ENCODE measurements at regions not wholly inside any gene's neighbourhood (a gene's known extent, or its start where the extent isn't known, plus 50 kb on each side); places are given as distances from the start of the nearest gene placed in this dataset.
"Not testable (repeated sequence)": the region's sequence is repeated elsewhere in the genome, so short reads cannot be mapped to it uniquely, and the experiment has no call there.

DNA sequence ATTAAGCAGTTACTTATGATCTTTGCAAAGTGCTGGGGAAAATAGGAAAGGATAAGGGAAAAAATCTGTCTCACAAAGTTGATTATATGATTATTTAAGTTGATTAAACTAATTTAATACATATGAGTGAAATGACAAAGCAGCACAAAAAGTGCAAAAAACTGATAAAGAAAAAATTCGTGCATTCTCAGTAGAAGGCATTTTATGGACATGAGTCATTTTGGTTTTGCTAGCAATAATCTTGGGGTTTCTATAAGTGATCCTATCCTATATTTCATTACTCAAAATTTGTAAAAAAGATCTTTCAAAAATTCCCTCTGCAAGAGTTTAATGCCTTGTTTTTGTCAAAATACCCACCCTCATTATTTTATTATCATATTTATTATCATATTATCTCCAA is 224.2 kb upstream of the ANXA10 start:
- no peak for TF ChIP-seq POLR2A (IDR thresholded peaks at IDR 0.05)
- TF ChIP-seq EP300 (IDR thresholded peaks at IDR 0.05): no peak
- no peak for TF ChIP-seq POLR2AphosphoS5 (IDR thresholded peaks at IDR 0.05)
- TF ChIP-seq CTCF (IDR thresholded peaks at IDR 0.05): no peak
- Histone ChIP-seq H3K4me1 (no peaks in the 10 kb centered on the region), H3K9me3 (no peaks in the 10 kb centered on the region), H3K36me3 (no peaks in the 10 kb centered on the region), H3K4me3 (no peak overlapping the region), H3K27me3 (no peaks in the 10 kb centered on the region), H3K27ac (no peak overlapping the region)
- no peak for DNase-seq (ENCODE audit: low spot score in 2 of 2)
- WGBS: 49% methylated on average over 1 of the region's 1 CpG

DNA sequence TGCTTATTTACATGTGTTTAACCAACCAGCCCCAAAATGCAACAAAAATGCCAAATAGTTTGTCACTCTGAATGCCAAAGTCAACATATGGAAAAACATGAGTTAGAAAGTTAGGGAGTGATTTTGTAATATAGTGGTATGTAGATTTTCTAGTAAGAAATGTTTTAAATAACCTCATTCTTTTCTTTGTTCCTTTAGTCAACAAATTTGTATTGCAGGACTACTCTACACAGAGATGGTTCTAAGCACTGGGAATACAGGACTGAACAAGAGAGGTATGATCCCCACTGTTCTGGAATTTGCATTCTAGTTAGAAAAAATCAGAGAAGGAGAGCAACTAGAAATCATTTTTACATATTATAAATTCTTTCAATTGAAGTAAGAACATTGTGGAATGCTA is 218.8 kb upstream of the ANXA10 start:
- Histone ChIP-seq H3K27me3 (no peaks in the 10 kb centered on the region), H3K27ac (no peak overlapping the region), H3K4me1 (no peaks in the 10 kb centered on the region), H3K36me3 (no peaks in the 10 kb centered on the region), H3K9me3 (no peaks in the 10 kb centered on the region), H3K4me3 (no peak overlapping the region)
- no peak for DNase-seq (ENCODE audit: low spot score in 2 of 2)
- TF ChIP-seq POLR2AphosphoS5 (IDR thresholded peaks at IDR 0.05): no peak
- no peak for TF ChIP-seq POLR2A (IDR thresholded peaks at IDR 0.05)
- no peak for TF ChIP-seq EP300 (IDR thresholded peaks at IDR 0.05)
- no peak for TF ChIP-seq CTCF (IDR thresholded peaks at IDR 0.05)

GRCh38 chr4:167876091-167876490 is 216.2 kb upstream of the ANXA10 start:
- not testable (repeated sequence) for H3K4me1 ChIP-seq; H3K27me3 ChIP-seq; H3K9me3 ChIP-seq; H3K36me3 ChIP-seq; H3K27ac ChIP-seq; DNase-seq (ENCODE audit: low spot score in 2 of 2); H3K4me3 ChIP-seq
- 73% methylated on average over 3 of the region's 3 CpGs for WGBS

- 91% methylated on average over 8 of the region's 8 CpGs for WGBS
- H3K4me3 ChIP-seq; H3K27me3 ChIP-seq; H3K4me1 ChIP-seq; H3K9me3 ChIP-seq; DNase-seq (ENCODE audit: low spot score in 2 of 2); H3K36me3 ChIP-seq; H3K27ac ChIP-seq: not testable (repeated sequence)
Measured at GRCh38 chr4:167877826-167878225, 214.5 kb upstream of the ANXA10 start.

DNA sequence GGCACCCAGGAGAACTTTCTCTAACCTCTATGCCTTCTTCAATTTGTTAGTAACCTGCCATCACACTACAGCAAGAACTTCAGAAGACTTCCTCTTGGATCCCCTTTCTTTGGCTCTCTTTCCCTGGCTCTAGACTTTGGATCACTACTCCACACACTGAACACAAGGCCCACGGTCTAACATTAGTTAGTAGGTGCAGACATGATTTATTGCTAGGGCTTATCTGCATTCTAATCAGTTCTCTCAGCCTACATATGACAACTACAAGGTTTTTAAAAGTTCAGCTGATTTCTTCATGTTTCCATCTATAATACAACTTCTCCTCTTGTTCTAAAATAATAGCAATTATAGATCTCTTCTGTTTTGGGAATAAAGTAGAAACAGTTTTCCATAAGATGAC is 209.1 kb upstream of the ANXA10 start:
- H3K36me3 ChIP-seq: no peaks in the 10 kb centered on the region
- no peaks in the 10 kb centered on the region for H3K4me1 ChIP-seq
- no peak overlapping the region for H3K27ac ChIP-seq
- 3% methylated on average over 1 of the region's 1 CpG for WGBS
- DNase-seq (ENCODE audit: low spot score in 2 of 2): no peak
- no peaks in the 10 kb centered on the region for H3K9me3 ChIP-seq
- H3K4me3 ChIP-seq: no peak overlapping the region
- no peak for TF ChIP-seq POLR2A (IDR thresholded peaks at IDR 0.05)
- no peak for TF ChIP-seq CTCF (IDR thresholded peaks at IDR 0.05)
- no peak for TF ChIP-seq EP300 (IDR thresholded peaks at IDR 0.05)
- TF ChIP-seq POLR2AphosphoS5 (IDR thresholded peaks at IDR 0.05): no peak
- no peaks in the 10 kb centered on the region for H3K27me3 ChIP-seq

DNA sequence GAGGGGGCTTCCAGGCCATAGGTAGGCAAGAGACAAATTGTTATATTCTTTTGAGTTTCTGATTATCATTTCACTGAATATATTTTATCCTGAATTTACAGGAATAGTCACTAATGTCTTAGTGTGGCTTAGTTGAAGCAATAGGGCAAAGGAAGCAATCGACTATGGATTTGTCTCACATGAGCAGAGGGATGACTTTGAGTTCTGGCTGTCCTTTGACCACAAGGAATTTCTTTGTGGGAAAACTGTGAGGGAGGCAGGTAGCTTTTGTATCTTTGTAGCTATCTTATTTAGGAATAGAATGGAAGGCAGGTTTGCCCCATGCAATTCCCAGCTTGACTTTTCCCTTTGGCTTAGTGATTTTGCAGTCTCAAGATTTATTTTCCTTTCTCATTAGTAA is 207.3 kb upstream of the ANXA10 start:
- H3K36me3 ChIP-seq: no peaks in the 10 kb centered on the region
- 86% methylated on average over 1 of the region's 1 CpG for WGBS
- TF ChIP-seq EP300 (IDR thresholded peaks at IDR 0.05): no peak
- no peak for TF ChIP-seq POLR2A (IDR thresholded peaks at IDR 0.05)
- no peak for TF ChIP-seq POLR2AphosphoS5 (IDR thresholded peaks at IDR 0.05)
- no peak for TF ChIP-seq CTCF (IDR thresholded peaks at IDR 0.05)
- DNase-seq (ENCODE audit: low spot score in 2 of 2): no peak
- no peaks in the 10 kb centered on the region for H3K9me3 ChIP-seq
- no peaks in the 10 kb centered on the region for H3K4me1 ChIP-seq
- no peak overlapping the region for H3K27ac ChIP-seq
- H3K4me3 ChIP-seq: no peak overlapping the region
- H3K27me3 ChIP-seq: no peaks in the 10 kb centered on the region
